GM18951 (cell line): ENCODE measurements at regions not wholly inside any gene's neighbourhood (a gene's known extent, or its start where the extent isn't known, plus 50 kb on each side); places are given as distances from the start of the nearest gene placed in this dataset.

ENCODE experiments used
- POLR2A ChIP-seq: IDR thresholded peaks from 4 replicates; pipeline ENCODE4 v1.6.1; 2011; ENCODE audit warnings: mild to moderate bottlenecking; ENCODE audit not compliant: insufficient read length, insufficient read depth; ENCODE audit errors: extremely low read depth
- in situ Hi-C: fragments of 300-500 bp; cut with MboI; formaldehyde crosslinking; loops from one replicate; pipeline ENCODE4 v1.12.0; 2022; ENCODE audit warnings: low sequenced_read_pairs, mixed read lengths, inconsistent platforms; ENCODE audit not compliant: unreplicated experiment

GRCh38 chr20:50425076-50425475 lies 85.1 kb upstream of the PTPN1 start:
- in situ Hi-C loops = no loop called here
- TF ChIP-seq POLR2A = no peak

- in situ Hi-C loops = no loop called here
These were observed 83.1 kb upstream of the PTPN1 start for GRCh38 chr20:50426866-50427718.

GRCh38 chr20:50427719-50428083 lies 82.5 kb upstream of the PTPN1 start:
- TF ChIP-seq POLR2A = no peak
- in situ Hi-C loops = no loop called here

More at GRCh38 chr20:50426866-50427718, 83.1 kb upstream of the PTPN1 start:
- TF ChIP-seq POLR2A = no peak

- in situ Hi-C loops = no loop called here
- TF ChIP-seq POLR2A = no peak
These were observed 81.9 kb upstream of the PTPN1 start for GRCh38 chr20:50428097-50428828.

- in situ Hi-C loops = no loop called here
- TF ChIP-seq POLR2A = no peak
These were observed 80.8 kb upstream of the PTPN1 start for GRCh38 chr20:50429412-50429811.

GRCh38 chr20:50431066-50431450 lies 79.1 kb upstream of the PTPN1 start:
- in situ Hi-C loops = no loop called here
- TF ChIP-seq POLR2A = no peak

GRCh38 chr20:50433001-50433761 lies 77.0 kb upstream of the PTPN1 start:
- no peak for TF ChIP-seq POLR2A
- in situ Hi-C loops = no loop called here

GRCh38 chr20:50434321-50434652 lies 75.9 kb upstream of the PTPN1 start:
- in situ Hi-C loops = no loop called here

GRCh38 chr20:50434653-50435396 lies 75.4 kb upstream of the PTPN1 start:
- TF ChIP-seq POLR2A = no peak
- in situ Hi-C loops = no loop called here

More at GRCh38 chr20:50434321-50434652, 75.9 kb upstream of the PTPN1 start:
- no peak for TF ChIP-seq POLR2A

- in situ Hi-C loops = no loop called here
- TF ChIP-seq POLR2A = no peak
These were observed 74.7 kb upstream of the PTPN1 start for GRCh38 chr20:50435397-50436051.

- in situ Hi-C loops = no loop called here
- no peak for TF ChIP-seq POLR2A
These were observed 74.0 kb upstream of the PTPN1 start for GRCh38 chr20:50436052-50436656.

GRCh38 chr20:50436696-50437095 lies 73.5 kb upstream of the PTPN1 start:
- in situ Hi-C loops = no loop called here
- no peak for TF ChIP-seq POLR2A
